Liver (tissue), 8 donors: ENCODE measurements at regions not wholly inside any gene's neighbourhood (a gene's known extent, or its start where the extent isn't known, plus 50 kb on each side); places are given as distances from the start of the nearest gene placed in this dataset.

ENCODE experiments used
- DNase-seq: peaks from one replicate; pipeline ENCODE4 v3.0.0-alpha.2; 2017; ENCODE audit warnings: low spot score
- H3K27ac ChIP-seq, 2 donors: one replicate each; pipeline ENCODE4 v1.7.0; 2013; ENCODE audit warnings: inconsistent platforms in 2 of 2, low read length in 2 of 2, control low read depth in 1 of 2, low read depth in 1 of 2, mild to moderate bottlenecking in 1 of 2
- H3K27me3 ChIP-seq, 4 donors: one replicate each; pipeline versions ENCODE4 v1.6.1 to v1.7.0; 2013; ENCODE audit warnings: low read length in 3 of 4, inconsistent platforms in 1 of 4, mild to moderate bottlenecking in 1 of 4, moderate library complexity in 1 of 4; ENCODE audit not compliant: control insufficient read depth in 4 of 4, insufficient read depth in 4 of 4
- H3K36me3 ChIP-seq, 4 donors: one replicate each; pipeline versions ENCODE4 v1.6.1 to v1.7.0; 2013; ENCODE audit warnings: low read length in 3 of 4, mild to moderate bottlenecking in 3 of 4, low read depth in 1 of 4, moderate library complexity in 1 of 4; ENCODE audit not compliant: control insufficient read depth in 4 of 4, insufficient read depth in 3 of 4
- H3K4me1 ChIP-seq, 4 donors: one replicate each; pipeline versions ENCODE4 v1.6.1 to v1.7.0; 2013; ENCODE audit warnings: low read length in 3 of 4, mild to moderate bottlenecking in 3 of 4, moderate library complexity in 1 of 4; ENCODE audit not compliant: control insufficient read depth in 4 of 4, insufficient read depth in 4 of 4
- H3K4me3 ChIP-seq, 3 donors: one replicate each; pipeline versions ENCODE4 v1.6.1 to v1.7.0; 2013; ENCODE audit warnings: low read length in 3 of 3, control low read depth in 1 of 3, low read depth in 1 of 3, mild to moderate bottlenecking in 1 of 3
- H3K9ac ChIP-seq, 2 donors: one replicate each; pipeline ENCODE4 v1.7.0; 2013; ENCODE audit warnings: low read length in 2 of 2, mild to moderate bottlenecking in 2 of 2, moderate library complexity in 2 of 2, control low read depth in 1 of 2, low read depth in 1 of 2
- H3K9me3 ChIP-seq, 4 donors: one replicate each; pipeline versions ENCODE4 v1.6.1 to v1.7.0; 2013; ENCODE audit warnings: low read length in 3 of 4; ENCODE audit not compliant: control insufficient read depth in 4 of 4
- ATF3 ChIP-seq: IDR thresholded peaks from 2 replicates; pipeline ENCODE4 v1.6.1; 2016; ENCODE audit warnings: antibody characterized with exemption
- CTCF ChIP-seq: fragments of 150-350 bp; IDR thresholded peaks from 2 replicates; pipeline ENCODE4 v1.5.1; 2017; ENCODE audit warnings: improper control_type of control experiment, low read depth, low read length; ENCODE audit not compliant: missing input control
- EGR1 ChIP-seq, 2 donors: IDR thresholded peaks; 2 replicates each; pipeline ENCODE4 v1.6.1; 2016 to 2018; ENCODE audit warnings: antibody characterized with exemption in 2 of 2, low read depth in 2 of 2
- FOXA2 ChIP-seq: IDR thresholded peaks from 2 replicates; pipeline ENCODE4 v1.6.1; 2016; ENCODE audit warnings: antibody characterized with exemption
- GABPA ChIP-seq, 2 donors: IDR thresholded peaks in 1 of 2; conservative IDR thresholded peaks in 1 of 2; 2 replicates each; pipeline ENCODE4 v1.6.1; 2016; ENCODE audit warnings: antibody characterized with exemption in 2 of 2, mild to moderate bottlenecking in 1 of 2, moderate library complexity in 1 of 2
- HNF4A ChIP-seq, 2 donors: conservative IDR thresholded peaks; 2 replicates each; pipeline ENCODE4 v1.6.1; 2016; ENCODE audit warnings: antibody characterized with exemption in 2 of 2, mild to moderate bottlenecking in 2 of 2
- HNF4G ChIP-seq: IDR thresholded peaks from 2 replicates; pipeline ENCODE4 v1.6.1; 2016; ENCODE audit warnings: antibody characterized with exemption
- JUND ChIP-seq, 2 donors: IDR thresholded peaks; 2 replicates each; pipeline ENCODE4 v1.6.1; 2016; ENCODE audit warnings: antibody characterized with exemption in 2 of 2
- MAX ChIP-seq: IDR thresholded peaks from 2 replicates; pipeline ENCODE4 v1.6.1; 2016; ENCODE audit warnings: antibody characterized with exemption
- NR2F2 ChIP-seq: IDR thresholded peaks from 2 replicates; pipeline ENCODE4 v1.6.1; 2016; ENCODE audit warnings: antibody characterized with exemption
- RAD21 ChIP-seq, 2 donors: IDR thresholded peaks; 2 replicates each; pipeline ENCODE4 v1.6.1; 2016; ENCODE audit warnings: antibody characterized with exemption in 2 of 2, mild to moderate bottlenecking in 2 of 2
- REST ChIP-seq: IDR thresholded peaks from 2 replicates; pipeline ENCODE4 v1.6.1; 2016; ENCODE audit warnings: antibody characterized with exemption, mild to moderate bottlenecking
- RXRA ChIP-seq, 2 donors: IDR thresholded peaks; 2 replicates each; pipeline ENCODE4 v1.6.1; 2017 to 2018; ENCODE audit warnings: antibody characterized with exemption in 2 of 2, mild to moderate bottlenecking in 1 of 2
- SP1 ChIP-seq: IDR thresholded peaks from 2 replicates; pipeline ENCODE4 v1.6.1; 2018; ENCODE audit warnings: antibody characterized with exemption, mild to moderate bottlenecking
- TAF1 ChIP-seq: conservative IDR thresholded peaks from 2 replicates; pipeline ENCODE4 v1.6.1; 2016; ENCODE audit warnings: antibody characterized with exemption, mild to moderate bottlenecking
- YY1 ChIP-seq: IDR thresholded peaks from 2 replicates; pipeline ENCODE4 v1.6.1; 2016; ENCODE audit warnings: antibody characterized with exemption, mild to moderate bottlenecking
- ZBTB33 ChIP-seq: IDR thresholded peaks from 2 replicates; pipeline ENCODE4 v1.6.1; 2016; ENCODE audit warnings: antibody characterized with exemption
- WGBS: extraction: QIAGEN DNeasy Blood & Tissue Kit; methylation state at CpG from one replicate; pipeline ENCODE4 v1.1.7; 2013; 5-methylcytosine and 5-hydroxymethylcytosine counted together
- donor health status: healthy.
- donor health status: healthy.
- donor health status: healthy.
- donor health status: healthy.
- donor health status: healthy.

DNA sequence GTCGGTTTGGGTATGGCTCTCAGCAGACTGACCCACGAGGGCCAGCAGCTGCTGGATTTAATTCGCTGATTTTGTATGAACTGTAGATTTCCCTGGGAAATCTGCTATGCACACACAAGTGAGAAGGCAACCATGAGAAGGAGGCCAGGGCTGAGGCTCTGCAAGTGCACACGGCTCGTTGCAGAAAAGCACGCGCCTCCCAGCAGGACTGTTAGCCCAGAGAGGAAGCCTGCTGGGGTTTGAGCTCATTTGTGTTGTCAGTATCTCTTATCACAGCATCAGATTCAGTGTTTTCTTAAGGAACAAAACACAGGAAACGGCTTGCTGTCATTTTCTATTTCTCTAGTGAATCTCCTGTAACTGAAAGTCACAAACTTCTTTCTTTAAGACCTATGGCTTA is 296.2 kb upstream of the FAT1 start:
- no peak overlapping the region for H3K27ac ChIP-seq
- no peak overlapping the region for H3K4me3 ChIP-seq
- DNase-seq = no peak
- H3K27me3 ChIP-seq = peaks cover 0 to 2% (median 0%) of the 10 kb centered on the region in 4 donors
- no peaks in the 10 kb centered on the region for H3K9me3 ChIP-seq
- 50% methylated on average over 8 of the region's 8 CpGs for WGBS
- no peak for TF ChIP-seq SP1
- TF ChIP-seq CTCF = no peak
- no peak for TF ChIP-seq JUND (IDR thresholded peaks at IDR 0.05)
- no peak for TF ChIP-seq YY1
- no peak for TF ChIP-seq RAD21 (IDR thresholded peaks at IDR 0.05)
- TF ChIP-seq TAF1 = no peak
- no peak for TF ChIP-seq EGR1 (IDR thresholded peaks at IDR 0.05; ENCODE audit: low read depth in 2 of 2)
- TF ChIP-seq ATF3 = no peak
- TF ChIP-seq MAX = no peak
- TF ChIP-seq FOXA2 = no peak
- TF ChIP-seq NR2F2 = no peak
- TF ChIP-seq RXRA (IDR thresholded peaks at IDR 0.05) = no peak
- TF ChIP-seq HNF4A (conservative IDR thresholded peaks at IDR 0.05) = no peak
- TF ChIP-seq REST = no peak
- H3K36me3 ChIP-seq = no peaks in the 10 kb centered on the region
- H3K9ac ChIP-seq = no peak overlapping the region
- H3K4me1 ChIP-seq = no peaks in the 10 kb centered on the region

DNA sequence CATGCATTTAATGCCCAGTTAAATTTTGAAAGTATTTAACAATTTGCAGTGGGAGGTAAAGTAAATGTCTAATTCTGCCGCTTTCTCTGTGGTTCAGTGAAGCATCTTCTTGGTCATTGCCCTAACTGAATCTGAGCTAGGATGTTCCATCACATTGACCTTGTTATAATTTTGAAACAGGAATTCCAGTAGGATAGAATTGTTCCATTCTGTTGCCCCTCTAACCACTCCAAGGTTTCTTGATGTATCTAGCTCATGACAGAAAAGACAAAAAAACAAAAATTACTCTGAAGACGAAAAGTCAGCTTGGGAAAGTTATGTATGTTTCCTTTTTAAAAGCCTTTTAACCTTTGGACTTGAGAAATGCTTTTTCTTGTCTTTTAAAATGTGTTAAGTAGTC is 297.0 kb upstream of the FAT1 start:
- Histone ChIP-seq H3K27me3 (peaks cover 0 to 2% (median 0%) of the 10 kb centered on the region in 4 donors), H3K36me3 (no peaks in the 10 kb centered on the region), H3K9ac (no peak overlapping the region), H3K4me3 (no peak overlapping the region), H3K9me3 (no peaks in the 10 kb centered on the region), H3K4me1 (no peaks in the 10 kb centered on the region), H3K27ac (no peak overlapping the region)
- WGBS = 85% methylated on average over 2 of the region's 2 CpGs
- no peak for DNase-seq
- no peak for TF ChIP-seq TAF1
- TF ChIP-seq NR2F2 = no peak
- no peak for TF ChIP-seq HNF4G
- no peak for TF ChIP-seq FOXA2
- no peak for TF ChIP-seq REST
- no peak for TF ChIP-seq EGR1 (IDR thresholded peaks at IDR 0.05; ENCODE audit: low read depth in 2 of 2)
- TF ChIP-seq RXRA (IDR thresholded peaks at IDR 0.05) = no peak
- TF ChIP-seq MAX = no peak
- TF ChIP-seq GABPA (IDR thresholded peaks at IDR 0.05 in 1 of 2, conservative IDR thresholded peaks at IDR 0.05 in 1 of 2) = no peak
- TF ChIP-seq HNF4A (conservative IDR thresholded peaks at IDR 0.05) = no peak
- TF ChIP-seq CTCF = no peak
- TF ChIP-seq ZBTB33 = no peak
- TF ChIP-seq SP1 = no peak
